Erythroblast (primary cell): ENCODE measurements at regions not wholly inside any gene's neighbourhood (a gene's known extent, or its start where the extent isn't known, plus 50 kb on each side); places are given as distances from the start of the nearest gene placed in this dataset.

Experiments used
- GATA1 ChIP-seq: IDR thresholded peaks from 2 replicates; pipeline ENCODE4 v1.6.1; 2011; ENCODE audit warnings: low read depth, mild to moderate bottlenecking, control low read depth, low read length, moderate library complexity
- POLR2A ChIP-seq: IDR thresholded peaks from 2 replicates; pipeline ENCODE4 v1.6.1; 2011; ENCODE audit warnings: mild to moderate bottlenecking, low read length

- no peak for TF ChIP-seq POLR2A
- TF ChIP-seq GATA1, result no peak
Observed at GRCh38 chr12:47560415-47560814, 145.4 kb downstream of the RPAP3 start.
